ENCODE measurements at regions not wholly inside any gene's neighbourhood (a gene's known extent, or its start where the extent isn't known, plus 50 kb on each side); places are given as distances from the start of the nearest gene placed in this dataset.

DNA sequence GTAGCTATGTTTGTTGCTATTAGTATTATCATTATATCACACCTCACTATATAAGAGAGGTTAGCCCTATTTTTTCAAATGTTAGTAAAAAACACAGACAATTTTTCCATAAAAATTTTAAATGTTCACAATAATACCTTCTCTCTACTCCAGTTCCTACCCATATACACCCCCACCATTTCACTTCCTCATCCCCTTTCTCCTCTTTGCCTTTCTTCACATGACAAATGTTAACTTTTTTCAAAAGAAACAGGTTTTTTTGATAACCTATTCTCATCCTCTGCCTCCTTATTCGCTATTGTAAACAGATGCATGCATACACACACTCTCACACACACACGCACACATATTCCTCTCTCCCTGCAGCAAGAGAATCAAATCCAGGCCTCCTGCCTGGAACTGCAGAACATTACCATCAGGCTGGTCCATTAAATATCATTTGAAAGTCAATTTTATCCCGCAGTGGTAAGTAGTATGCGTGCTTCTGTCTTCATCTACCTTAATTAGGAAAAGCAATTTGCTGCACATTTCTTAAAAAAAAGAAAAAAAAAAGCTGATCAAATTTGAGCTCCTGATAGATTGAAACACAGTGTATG, 55.5 kb downstream of the MID1IP1 start:
- FAIRE-seq = no peak

DNA sequence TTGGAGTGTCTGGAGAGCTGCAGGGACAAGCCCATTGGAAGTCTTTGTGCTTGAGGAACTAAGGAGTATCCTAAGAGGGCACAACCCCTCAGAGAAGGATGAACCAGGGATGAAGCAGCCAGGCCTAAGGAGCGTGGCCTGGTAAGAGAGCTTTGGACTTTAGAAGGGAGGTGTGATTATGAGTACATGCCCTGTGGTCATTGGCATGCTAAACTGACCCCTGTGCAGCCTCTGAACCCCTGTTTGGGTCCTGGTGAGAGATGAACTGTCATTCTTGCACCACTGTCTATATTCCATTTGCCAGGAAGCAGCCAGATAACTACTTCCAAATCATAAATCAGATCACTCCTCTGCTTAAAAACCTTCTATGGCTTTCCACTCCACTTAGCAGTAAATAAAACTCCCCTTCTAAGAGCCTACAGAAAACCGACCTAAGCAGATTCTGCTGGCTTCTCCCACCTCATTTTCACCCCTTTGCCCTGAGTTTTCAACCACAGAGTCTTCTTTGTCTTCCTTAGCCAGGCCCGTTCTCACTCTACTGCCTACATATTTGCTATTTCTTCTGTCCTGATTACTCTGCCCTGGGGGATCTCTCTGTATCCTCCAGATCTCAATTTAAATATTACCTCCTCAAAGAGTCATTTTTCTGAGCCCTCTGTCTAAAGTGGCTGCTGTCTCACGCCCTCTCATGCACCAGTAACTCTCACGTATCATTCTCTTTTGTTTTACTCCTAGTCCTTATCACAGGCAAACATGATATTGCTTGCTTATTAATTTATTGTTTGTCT, 56.7 kb downstream of the MID1IP1 start:
- no peak for FAIRE-seq

DNA sequence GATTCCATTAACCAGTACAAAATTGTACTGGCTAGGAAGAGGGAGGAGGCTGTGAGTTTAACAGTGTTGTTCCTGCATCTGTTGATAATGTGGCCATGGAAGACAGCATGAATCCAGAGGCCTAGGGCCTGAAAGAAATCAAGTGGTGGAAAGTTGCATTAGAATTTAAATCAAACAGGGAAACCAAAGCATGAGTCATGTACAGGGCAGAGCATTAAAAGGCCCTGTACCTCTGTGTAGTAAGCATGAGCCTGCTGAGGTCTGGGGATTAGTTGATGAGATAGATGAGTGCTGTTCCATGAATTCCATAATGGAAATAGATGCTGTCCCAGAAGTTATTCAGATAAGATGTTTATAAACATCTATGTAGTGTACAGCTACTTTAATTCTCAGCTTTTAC, 58.3 kb downstream of the MID1IP1 start:
- FAIRE-seq = no peak

DNA sequence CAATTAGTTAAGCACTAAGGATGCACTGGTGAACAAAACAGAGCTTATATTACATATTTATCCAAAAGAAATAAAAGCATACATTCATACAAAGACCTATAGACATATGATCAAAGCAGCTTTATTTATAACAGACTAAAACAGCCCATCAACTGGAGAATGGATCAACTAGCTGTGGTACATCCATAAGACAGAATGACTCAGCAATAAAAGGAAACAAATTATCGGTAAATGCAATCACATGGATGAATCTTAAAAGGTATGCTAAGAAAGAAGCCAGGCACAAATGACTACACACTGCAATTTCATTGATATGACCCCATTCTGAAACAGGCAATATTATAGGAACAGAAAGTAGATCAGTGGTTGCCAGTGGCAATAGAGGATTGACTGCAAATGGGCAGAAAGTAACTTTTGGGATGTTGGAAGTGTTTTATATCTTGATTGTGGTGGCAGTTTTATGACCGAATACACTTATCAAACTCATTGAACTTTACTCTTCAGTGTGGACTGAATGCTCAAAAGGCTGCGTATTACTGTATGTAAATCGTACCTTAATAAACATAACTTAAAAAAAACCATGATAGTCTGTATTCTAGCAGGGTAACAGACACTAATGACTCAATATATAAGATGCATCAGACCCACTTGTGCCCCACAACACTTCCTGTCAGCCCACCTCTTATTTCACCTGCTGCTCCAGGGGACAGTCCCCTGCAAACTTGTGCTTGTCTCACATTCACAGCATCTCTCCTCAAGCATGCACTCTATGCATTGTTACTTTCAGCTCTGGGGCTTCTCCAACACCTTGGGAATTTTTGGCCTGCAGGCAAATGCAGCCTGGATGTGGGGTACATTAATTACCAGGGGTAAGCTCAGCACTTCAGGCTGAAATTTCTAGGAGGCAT, 59.1 kb downstream of the MID1IP1 start:
- FAIRE-seq = no peak

DNA sequence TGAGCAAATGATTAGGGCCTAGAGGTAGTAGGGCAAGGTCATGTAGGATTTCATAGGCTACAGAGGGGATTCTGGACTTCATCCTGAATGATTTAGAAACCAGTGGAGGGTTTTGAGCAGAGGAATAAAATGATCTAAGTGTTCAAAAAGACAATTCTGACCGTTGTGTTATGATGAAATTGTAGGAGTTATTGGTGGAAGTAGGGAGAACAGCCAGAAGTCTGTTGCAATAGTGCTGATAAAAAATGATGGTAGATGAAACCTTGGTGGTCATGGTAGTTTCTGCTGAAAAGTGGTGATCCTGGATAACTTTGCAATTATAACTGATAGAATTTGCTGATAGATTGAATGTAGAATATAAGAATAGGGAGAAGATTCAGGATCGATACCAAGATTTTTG, 60.2 kb downstream of the MID1IP1 start:
- no peak for FAIRE-seq

DNA sequence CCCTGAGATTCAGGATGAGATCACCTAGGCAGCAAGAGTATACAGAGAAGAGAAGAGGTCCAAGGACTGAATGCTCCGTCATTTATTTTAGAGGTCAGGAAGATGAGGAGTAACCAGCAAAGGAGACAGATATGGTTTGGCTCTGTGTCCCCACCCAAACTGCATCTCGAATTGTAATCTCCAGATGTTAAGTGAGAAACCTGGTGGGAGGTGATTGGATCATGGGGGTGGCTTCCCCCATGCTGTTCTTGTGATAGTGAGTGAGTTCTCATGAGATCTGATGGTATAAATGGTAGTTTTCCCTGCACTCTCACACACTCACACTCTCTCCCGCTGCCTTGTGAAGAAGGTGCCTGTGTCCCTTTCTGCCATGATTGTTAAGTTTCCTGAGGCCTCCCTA, 60.8 kb downstream of the MID1IP1 start:
- no peak for FAIRE-seq

DNA sequence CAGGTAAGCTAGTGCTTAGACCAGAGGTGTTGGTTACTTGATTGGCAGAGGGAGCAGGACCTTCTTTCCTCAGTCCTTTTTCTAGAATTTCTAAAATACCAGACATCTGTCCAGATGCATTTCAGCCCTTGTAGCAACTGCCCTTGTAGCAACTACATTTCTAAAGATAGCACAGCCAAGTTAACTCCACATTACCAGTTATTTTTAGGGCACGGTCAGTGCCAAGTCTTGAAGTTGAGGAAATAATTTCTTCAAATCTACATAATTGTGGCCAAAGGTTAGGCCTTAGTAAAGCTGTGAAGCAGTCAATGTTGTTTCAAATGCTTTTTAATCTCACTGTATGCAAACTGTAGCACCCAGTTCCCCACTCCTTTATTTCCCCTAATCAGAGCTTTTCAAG, 62.9 kb downstream of the MID1IP1 start:
- FAIRE-seq = no peak

DNA sequence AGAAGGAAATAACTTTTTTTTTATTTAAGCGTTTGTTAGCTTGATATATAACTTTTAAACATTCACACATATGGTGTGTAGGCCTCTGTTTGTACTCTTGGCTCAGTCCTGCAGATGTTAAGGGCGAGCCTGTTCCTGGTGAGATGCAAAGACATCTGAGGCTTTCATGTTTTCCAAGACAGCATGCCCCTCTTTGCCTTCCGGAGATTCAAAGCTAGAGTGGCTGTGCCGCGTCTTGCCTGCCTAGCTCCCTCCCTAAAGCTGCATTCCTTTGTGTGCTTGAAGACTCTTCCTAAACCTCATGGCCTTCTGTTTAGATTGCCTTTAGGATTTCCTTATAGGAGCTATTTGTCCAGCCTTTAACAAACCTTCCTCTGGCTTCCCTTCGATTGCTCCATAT, 67.1 kb downstream of the MID1IP1 start:
- FAIRE-seq = no peak

DNA sequence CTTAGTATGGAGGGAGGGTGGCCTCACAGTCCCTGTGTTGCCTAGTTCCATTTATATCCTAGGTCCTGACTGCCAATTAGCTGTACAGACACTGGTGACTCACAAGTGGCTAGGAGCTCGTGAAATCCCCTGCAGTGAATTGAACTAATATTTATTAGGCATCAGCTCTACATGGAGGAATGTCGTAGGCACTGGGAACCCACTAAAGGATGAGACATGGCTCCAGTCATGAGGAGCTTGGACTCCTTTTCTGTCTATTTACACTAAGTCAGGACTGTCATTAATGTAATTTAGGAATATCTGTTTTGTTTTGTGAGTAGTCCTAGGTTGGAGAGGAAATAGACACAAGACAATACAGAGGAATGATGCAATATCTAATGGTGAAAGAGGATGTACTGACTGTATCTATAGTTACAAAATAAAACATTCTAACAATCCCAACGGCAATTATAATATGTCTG, 67.7 kb downstream of the MID1IP1 start:
- FAIRE-seq = no peak

DNA sequence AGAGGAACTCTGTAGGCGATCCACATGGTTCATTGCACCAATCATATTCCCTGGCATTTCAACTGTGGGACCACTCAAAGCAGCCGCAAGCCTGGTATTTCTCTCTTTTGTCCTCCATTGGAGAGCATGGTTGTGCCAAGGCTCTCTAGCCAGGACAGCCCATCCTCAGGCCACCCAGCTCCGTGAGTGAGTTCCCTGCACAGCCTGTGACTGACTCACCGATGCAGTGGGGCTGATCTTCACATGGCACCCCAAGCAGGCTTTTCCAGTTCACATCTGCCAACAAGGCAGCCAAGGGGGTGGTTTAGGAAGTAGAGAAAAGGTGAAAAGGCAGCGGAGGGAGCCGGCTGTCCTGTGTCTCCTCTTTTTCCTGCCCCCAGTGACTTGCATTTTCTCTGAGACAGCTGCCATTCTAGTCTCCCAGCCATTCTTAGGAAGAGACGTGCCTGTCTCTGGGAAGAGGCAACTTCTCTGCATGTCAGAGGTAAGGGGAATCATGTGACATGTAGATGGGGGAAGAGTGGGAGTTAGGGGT, 69.2 kb downstream of the MID1IP1 start:
- FAIRE-seq = no peak

DNA sequence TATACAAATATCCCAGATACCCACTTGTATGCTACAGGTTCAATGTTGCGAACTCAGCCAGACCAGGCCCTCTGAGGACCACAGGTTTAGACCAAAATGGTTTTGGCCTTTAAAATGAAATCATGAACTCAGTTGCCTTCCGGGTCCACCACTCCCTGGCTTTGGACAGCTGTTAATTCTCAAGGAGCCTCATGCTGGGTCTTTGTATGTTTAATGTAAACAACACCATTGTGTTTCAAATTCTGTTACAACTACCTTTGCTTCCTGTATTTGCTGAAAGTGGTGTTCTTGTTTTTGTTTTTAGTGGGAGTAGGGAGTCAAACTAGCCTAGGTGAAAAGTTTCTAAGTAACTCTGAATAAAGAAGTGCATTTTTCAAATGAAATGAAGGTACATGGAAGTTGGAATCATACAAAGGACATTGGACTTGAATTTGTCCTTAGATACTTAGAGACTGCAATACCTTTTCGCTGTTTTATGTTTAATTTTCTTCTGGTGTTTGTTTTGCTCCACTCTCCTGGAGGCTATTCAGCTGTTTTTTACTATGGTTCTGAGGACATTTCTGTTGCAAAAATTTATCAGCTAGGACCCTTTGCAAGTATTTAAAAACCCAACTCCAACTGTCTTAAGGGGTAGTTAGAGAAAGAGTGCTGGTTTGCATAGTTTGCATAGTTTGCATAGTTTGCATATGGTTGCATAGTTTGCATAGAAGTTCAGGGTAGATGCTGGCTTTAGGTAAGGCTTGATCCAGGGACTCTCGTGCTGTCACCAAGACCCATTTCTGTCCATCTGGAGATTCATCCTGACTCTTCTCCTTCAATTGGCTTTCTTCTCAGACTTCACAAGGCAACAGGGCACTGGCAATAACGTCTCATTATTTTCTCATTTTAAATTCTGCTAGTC, 70.1 kb downstream of the MID1IP1 start:
- FAIRE-seq = no peak

DNA sequence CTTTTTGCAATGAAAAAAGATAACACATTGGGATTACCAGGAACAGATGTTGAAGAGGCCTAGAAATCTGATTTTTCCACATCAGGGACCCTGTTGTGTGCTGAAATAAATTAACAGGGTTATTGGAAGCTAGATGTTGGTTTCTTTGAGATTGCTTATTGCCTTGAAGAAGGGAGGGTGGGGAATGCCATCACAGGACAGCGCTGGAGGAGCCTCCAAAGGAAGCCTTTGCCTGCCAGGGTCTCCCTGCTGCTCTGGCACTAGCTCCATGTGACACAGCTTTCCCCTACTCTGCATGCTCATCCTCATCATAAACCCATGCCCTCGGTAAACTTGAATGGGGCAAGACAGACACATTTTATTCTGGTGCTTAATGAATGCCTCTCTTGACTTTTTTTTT, 76.1 kb downstream of the MID1IP1 start:
- no peak for FAIRE-seq

DNA sequence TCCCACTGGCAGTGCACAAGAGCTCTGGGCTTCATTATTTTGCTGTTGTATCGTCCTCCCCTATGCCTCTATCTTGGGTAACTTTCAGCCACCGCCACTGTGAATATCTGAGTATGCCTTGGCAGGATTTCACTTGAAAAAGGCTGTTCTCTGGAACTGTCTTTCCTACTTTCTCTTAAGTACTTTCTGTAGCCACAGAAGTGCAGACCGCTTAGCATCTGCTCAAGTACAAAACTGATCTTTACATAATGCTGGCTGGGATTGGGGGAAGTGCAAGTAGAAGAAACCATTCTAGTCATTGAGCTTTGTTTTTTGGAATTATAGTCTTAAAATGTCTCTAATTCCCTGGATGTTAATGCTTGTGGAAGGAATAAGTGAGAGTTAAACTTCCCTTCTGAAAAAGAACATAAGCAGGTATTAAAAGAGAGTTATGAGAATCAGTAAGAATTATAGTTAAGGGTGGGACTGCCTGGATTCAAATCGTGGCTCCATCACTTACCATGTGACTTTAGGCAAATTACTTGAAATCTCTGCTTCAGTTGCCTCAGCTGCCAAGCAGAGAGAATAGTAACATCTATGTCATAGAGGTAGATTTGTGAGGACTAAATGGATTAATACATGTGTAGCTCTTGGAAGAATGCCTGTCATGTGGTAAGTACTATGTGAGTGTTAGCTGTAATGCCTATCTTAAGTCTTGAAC, 77.5 kb downstream of the MID1IP1 start:
- FAIRE-seq = no peak

DNA sequence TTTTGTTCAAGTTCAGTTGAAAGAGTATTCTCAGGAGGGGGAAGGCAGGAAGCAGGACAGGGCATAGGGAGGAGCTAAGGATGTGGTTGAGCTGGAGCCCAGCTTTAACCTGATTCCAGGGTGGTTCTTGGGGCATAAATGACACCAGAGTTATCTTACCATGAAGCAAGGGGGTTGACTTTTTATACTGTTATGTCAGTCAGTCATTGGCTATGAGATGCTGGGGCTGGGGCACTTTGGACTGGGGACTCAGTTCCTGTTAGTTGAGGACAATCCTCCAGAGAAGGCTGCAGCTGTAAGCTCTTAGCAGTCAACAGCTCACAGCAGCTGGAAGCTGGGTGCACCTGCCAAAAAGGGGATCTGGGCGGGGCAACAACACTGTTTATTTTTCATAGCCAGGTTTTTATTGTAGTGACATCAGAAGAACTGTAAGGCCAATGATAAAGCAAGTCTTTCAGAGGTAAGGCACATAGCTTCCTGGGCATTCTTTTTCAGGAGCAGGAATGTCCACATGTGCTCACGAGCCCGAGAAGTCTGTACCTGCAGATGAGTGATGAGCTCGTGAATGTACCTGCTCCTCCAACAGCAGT, 78.5 kb downstream of the MID1IP1 start:
- no peak for FAIRE-seq

DNA sequence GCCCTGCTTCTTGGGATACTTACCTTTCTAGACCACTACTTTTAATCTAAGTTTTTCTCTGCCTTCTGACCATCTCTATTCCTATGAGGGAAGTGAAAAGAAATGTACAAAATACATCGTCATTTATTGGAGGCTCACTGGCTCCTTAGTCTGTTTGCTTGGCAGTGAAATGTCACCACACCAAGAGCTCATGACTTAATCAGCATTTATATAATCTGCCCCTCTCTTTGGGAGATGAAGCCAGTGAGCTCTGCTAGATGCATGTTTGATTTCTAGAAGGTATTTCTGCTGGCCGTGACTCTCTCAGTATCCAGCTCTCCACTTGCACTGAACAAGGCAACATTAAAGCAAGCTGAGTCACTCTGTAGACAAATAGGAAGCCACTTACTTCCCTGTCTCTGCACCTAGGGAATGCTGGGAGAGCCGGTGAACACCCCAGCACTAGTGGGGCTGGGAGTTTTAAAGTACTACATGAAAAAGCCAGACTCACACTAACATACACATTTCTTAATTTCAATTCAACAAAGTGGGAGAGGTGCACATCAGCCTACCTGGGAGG, 79.1 kb downstream of the MID1IP1 start:
- no peak for FAIRE-seq

DNA sequence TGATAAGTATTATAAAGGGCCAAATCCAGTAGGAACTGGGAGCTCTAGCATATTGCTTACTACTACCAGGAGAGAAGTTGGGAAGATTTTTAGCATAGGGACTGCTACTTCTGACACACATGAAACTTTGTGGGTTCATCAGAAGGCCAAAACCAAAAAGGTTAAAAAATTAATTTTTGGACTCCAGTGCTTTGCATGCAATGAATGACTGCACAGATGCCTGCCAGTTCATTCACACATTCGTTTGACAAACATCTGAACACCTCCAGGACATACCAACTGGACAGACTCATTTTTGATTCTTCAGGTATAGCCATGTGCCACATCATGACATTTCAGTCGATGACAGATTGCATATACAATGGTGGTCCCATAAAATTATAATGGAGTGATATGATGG, 79.8 kb downstream of the MID1IP1 start:
- no peak for FAIRE-seq

DNA sequence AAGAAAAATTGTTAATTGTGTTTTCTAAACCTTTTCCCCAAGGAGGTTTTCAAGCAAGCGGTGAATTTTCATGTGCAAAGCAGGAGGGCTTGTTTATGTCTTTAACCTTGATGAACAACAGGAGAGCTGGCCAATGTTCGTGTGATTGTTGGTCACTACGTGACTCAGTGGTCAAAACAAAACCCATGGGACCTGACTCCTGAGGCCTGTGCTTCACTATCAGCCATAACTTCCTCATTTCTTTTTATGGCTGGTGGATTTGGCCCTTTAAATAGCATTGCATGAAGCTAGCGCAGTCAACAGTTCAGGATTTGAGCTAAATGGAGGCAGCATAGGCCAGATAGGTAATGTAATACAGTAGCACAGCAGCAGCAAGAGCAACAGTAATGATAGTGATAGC, 80.5 kb downstream of the MID1IP1 start:
- no peak for FAIRE-seq

DNA sequence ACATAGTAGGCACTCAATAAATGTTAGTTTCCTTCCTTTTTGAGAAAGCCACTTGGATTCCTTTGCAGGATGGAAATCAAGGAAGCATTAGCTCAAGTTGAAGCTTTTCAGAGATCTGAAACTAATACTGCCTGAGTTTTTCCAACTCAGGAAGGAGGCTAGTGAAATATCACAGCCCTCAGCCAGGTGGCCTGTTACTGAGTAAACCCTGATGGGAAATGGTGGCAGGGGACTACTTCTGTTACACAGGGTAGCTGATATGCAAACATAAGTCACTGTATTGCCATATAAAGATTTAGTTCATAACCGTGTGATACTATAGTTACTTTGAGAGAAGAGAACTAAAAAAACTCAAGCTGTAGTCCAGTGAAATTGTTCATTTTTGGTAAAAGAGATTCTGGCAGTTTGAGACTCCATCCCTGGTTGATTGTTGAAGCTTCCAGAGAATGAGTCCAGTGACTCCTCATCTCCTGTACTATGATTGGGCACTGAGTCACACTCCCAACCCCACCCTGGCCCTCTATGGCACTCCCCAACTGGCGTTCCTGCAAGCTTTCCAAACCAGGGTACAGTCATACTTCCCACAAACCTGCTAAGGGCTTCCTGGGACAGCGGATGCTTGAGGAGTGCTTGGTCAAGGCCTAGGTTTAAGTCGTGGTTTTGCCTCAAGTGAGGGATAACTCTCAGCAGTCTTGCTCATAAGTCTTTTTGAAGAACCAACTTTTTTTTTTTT, 81.8 kb downstream of the MID1IP1 start:
- no peak for FAIRE-seq

DNA sequence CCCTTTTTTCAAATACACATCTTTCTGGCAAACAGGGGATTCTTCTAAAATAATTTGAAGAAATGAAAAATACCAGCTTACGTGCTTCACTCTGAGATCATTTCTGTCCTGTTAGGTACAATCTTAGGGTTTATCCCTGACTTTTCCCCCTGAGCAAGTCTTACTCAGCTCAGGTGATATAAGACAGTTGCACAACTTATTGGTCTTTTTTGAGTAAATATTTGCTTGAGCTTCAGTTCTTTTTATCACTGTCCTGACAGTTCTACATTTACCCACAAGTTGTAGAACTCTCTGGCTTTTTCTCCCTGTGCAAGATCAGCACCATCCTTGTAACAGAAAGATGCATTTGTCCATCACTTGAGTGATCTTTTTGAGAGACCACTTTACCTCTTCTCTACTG, 84.9 kb downstream of the MID1IP1 start:
- no peak for FAIRE-seq

DNA sequence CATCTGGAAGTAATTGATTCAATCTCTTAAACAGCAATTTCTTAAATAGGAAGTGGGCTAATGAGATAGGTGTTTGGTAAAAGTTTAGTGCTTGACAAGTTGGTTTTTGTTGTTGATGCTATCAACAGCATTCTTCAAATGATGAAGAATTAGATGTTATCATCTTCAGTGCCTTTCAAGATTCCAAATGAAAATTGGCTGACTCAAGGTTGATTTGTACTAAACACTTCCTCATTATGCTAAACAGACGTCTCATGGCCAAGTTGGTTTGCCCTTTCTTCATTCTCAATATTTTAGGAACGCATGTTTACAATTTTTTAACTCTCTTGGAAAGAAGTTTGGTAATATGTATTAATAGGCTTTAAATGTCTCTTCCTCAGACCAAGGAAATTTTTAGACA, 86.0 kb downstream of the MID1IP1 start:
- FAIRE-seq = no peak

Measured in A204.1 (cell line).